ENCODE measurements at regions not wholly inside any gene's neighbourhood (a gene's known extent, or its start where the extent isn't known, plus 50 kb on each side); places are given as distances from the start of the nearest gene placed in this dataset.

DNA sequence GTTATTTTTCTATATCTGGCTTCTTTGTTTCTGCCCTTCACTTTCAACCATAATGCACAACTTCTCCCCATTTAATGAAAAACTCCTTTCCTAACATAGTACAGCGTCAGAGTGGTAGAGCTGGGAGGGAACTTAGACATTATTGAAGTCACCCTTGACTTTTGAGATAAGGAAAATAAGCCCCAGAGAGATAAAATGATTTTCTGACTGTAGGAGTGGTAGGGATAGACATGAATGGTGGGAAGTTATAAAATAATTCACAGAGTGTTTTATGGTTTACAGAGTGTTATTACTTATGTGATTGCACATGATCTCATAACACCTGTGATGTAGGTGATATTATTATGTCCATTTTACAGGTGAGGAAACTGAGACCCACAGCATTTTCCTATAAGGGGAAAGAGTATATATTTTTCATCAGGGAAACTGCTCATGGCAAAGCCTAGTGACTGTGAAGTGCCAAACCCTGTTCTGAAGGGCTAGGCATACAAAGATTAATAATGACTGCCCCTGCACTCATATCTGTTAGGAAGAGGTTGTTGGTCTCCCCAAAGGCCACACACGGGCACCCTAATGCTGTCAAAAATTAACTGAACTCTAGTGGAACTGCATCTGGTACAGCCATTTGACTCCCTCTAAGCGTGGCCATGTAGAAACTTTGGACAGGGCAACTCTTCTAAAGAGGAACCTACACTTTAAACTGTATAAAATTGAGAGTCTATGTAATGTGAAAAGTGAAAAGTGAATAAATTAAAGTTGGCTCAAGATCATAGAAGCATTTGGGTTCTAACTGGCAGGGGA lies 61.1 kb upstream of the PICALM start:
- TF ChIP-seq, protein P1, sequence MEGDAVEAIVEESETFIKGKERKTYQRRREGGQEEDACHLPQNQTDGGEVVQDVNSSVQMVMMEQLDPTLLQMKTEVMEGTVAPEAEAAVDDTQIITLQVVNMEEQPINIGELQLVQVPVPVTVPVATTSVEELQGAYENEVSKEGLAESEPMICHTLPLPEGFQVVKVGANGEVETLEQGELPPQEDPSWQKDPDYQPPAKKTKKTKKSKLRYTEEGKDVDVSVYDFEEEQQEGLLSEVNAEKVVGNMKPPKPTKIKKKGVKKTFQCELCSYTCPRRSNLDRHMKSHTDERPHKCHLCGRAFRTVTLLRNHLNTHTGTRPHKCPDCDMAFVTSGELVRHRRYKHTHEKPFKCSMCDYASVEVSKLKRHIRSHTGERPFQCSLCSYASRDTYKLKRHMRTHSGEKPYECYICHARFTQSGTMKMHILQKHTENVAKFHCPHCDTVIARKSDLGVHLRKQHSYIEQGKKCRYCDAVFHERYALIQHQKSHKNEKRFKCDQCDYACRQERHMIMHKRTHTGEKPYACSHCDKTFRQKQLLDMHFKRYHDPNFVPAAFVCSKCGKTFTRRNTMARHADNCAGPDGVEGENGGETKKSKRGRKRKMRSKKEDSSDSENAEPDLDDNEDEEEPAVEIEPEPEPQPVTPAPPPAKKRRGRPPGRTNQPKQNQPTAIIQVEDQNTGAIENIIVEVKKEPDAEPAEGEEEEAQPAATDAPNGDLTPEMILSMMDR (IDR thresholded peaks at IDR 0.05) = no peak
- TF ChIP-seq POLR2A (IDR thresholded peaks at IDR 0.05) = no peak
